Neural progenitor cell (in vitro differentiated cells): ENCODE measurements at regions not wholly inside any gene's neighbourhood (a gene's known extent, or its start where the extent isn't known, plus 50 kb on each side); places are given as distances from the start of the nearest gene placed in this dataset.

ENCODE experiments used
- DNase-seq: peaks from one replicate; pipeline ENCODE4 v3.0.0-alpha.2; 2016; ENCODE audit warnings: low spot score
- H2AFZ ChIP-seq: fragments of 200-600 bp; sonication (generic); replicated peaks from 2 replicates; pipeline ENCODE4 v1.6.1; 2016; ENCODE audit warnings: antibody characterized with exemption
- H3F3A ChIP-seq: fragments of 200-600 bp; sonication (generic); 2 replicates; pipeline ENCODE4 v1.6.1; 2016; ENCODE audit warnings: antibody characterized with exemption, low read depth
- H3K27ac ChIP-seq: fragments of 200-600 bp; sonication (generic); 2 replicates; pipeline ENCODE4 v1.5.1; 2016; ENCODE audit warnings: mild to moderate bottlenecking
- H3K27me3 ChIP-seq: fragments of 200-600 bp; sonication (generic); 2 replicates; pipeline ENCODE4 v1.6.1; 2016; ENCODE audit warnings: mild to moderate bottlenecking, moderate library complexity
- H3K36me3 ChIP-seq: fragments of 200-600 bp; sonication (generic); 2 replicates; pipeline ENCODE4 v1.5.1; 2016
- H3K4me1 ChIP-seq: fragments of 200-600 bp; sonication (generic); 2 replicates; pipeline ENCODE4 v1.6.1; 2016; ENCODE audit warnings: mixed run types
- H3K4me2 ChIP-seq: fragments of 200-600 bp; sonication (generic); 2 replicates; pipeline ENCODE4 v1.6.1; 2016
- H3K4me3 ChIP-seq: fragments of 200-600 bp; sonication (generic); 2 replicates; pipeline ENCODE4 v1.5.1; 2016
- H3K79me2 ChIP-seq: fragments of 200-600 bp; sonication (generic); 2 replicates; pipeline ENCODE4 v1.6.1; 2016; ENCODE audit warnings: low read depth
- H3K9ac ChIP-seq: fragments of 200-600 bp; sonication (generic); 2 replicates; pipeline ENCODE4 v1.6.1; 2016
- H3K9me3 ChIP-seq: fragments of 200-600 bp; sonication (generic); 2 replicates; pipeline ENCODE4 v1.5.1; 2016; ENCODE audit warnings: low read depth
- H4K20me1 ChIP-seq: fragments of 200-600 bp; sonication (generic); 2 replicates; pipeline ENCODE4 v1.6.1; 2016; ENCODE audit warnings: low read depth
- H3K27ac Mint-ChIP-seq: 3 replicates; pipeline ENCODE4 v1.8.0; 2021; ENCODE audit warnings: mixed read lengths
- H3K27me3 Mint-ChIP-seq: 2 replicates; pipeline ENCODE4 v1.8.0; 2022; ENCODE audit warnings: low read depth, mild to moderate bottlenecking, inconsistent platforms, moderate library complexity, mixed read lengths; ENCODE audit not compliant: insufficient read depth
- H3K36me3 Mint-ChIP-seq: 3 replicates; pipeline ENCODE4 v1.8.0; 2021; ENCODE audit warnings: mixed read lengths
- H3K4me1 Mint-ChIP-seq: 3 replicates; pipeline ENCODE4 v1.8.0; 2021; ENCODE audit warnings: mixed read lengths
- H3K4me3 Mint-ChIP-seq: 3 replicates; pipeline ENCODE4 v1.8.0; 2021; ENCODE audit warnings: mild to moderate bottlenecking, moderate library complexity, mixed read lengths
- H3K9me3 Mint-ChIP-seq: 3 replicates; pipeline ENCODE4 v1.8.0; 2020; ENCODE audit warnings: mixed read lengths
- EZH2 ChIP-seq: fragments of 200-600 bp; sonication (generic); IDR thresholded peaks from 2 replicates; pipeline ENCODE4 v1.6.1; 2017; ENCODE audit warnings: antibody characterized with exemption, mild to moderate bottlenecking, moderate library complexity
- EZH2phosphoT487 ChIP-seq: fragments of 200-600 bp; sonication (generic); IDR thresholded peaks from 2 replicates; pipeline ENCODE4 v1.6.1; 2017; ENCODE audit warnings: antibody characterized with exemption
- TF ChIP-seq, protein P1 (sequence below): fragments of 200-600 bp; sonication (generic); IDR thresholded peaks from 2 replicates; pipeline ENCODE4 v1.5.1; 2017; ENCODE audit warnings: antibody characterized with exemption, mild to moderate bottlenecking

DNA sequence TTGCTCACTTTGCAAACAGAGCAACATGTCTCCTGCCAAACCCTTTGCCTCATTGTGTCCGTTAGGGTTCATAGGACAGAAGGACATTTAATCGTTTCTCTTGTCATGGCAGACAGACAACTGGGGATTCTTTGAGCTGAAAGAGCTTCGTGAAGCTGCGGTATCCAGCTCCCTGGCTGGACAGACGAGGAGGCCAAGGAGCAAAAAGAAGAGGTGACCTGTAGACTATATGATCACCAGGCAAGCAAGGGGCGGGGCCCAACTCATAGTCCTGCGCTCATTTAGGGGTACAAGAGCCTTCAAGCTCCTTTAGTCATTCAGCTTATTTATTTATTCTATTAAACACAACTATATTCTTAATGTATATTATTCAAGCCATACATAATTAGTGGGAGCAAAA lies 66.8 kb upstream of the VRK1 start:
- peaks cover 11% of the 10 kb centered on the region for H3K27me3 Mint-ChIP-seq
- no peaks in the 10 kb centered on the region for H3K9me3 ChIP-seq
- no peak overlapping the region for H2AFZ ChIP-seq
- H3K4me1 Mint-ChIP-seq, result peaks cover 28% of the 10 kb centered on the region
- H3K27me3 ChIP-seq, result no peaks in the 10 kb centered on the region
- no peaks in the 10 kb centered on the region for H4K20me1 ChIP-seq
- no peak overlapping the region for H3K4me3 ChIP-seq
- no peaks in the 10 kb centered on the region for H3K36me3 Mint-ChIP-seq
- H3K27ac ChIP-seq, result no peak overlapping the region
- TF ChIP-seq EZH2phosphoT487 (no peak), EZH2 (no peak)
- TF ChIP-seq, protein P1, sequence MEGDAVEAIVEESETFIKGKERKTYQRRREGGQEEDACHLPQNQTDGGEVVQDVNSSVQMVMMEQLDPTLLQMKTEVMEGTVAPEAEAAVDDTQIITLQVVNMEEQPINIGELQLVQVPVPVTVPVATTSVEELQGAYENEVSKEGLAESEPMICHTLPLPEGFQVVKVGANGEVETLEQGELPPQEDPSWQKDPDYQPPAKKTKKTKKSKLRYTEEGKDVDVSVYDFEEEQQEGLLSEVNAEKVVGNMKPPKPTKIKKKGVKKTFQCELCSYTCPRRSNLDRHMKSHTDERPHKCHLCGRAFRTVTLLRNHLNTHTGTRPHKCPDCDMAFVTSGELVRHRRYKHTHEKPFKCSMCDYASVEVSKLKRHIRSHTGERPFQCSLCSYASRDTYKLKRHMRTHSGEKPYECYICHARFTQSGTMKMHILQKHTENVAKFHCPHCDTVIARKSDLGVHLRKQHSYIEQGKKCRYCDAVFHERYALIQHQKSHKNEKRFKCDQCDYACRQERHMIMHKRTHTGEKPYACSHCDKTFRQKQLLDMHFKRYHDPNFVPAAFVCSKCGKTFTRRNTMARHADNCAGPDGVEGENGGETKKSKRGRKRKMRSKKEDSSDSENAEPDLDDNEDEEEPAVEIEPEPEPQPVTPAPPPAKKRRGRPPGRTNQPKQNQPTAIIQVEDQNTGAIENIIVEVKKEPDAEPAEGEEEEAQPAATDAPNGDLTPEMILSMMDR, result no peak
- no peaks in the 10 kb centered on the region for H3K9me3 Mint-ChIP-seq
- H3F3A ChIP-seq, result no peaks in the 10 kb centered on the region
- H3K4me3 Mint-ChIP-seq, result no peak overlapping the region
- DNase-seq, result no peak
- no peak overlapping the region for H3K27ac Mint-ChIP-seq
- no peaks in the 10 kb centered on the region for H3K79me2 ChIP-seq
- no peak overlapping the region for H3K4me2 ChIP-seq
- H3K36me3 ChIP-seq, result no peaks in the 10 kb centered on the region
- no peaks in the 10 kb centered on the region for H3K4me1 ChIP-seq
- no peak overlapping the region for H3K9ac ChIP-seq

DNA sequence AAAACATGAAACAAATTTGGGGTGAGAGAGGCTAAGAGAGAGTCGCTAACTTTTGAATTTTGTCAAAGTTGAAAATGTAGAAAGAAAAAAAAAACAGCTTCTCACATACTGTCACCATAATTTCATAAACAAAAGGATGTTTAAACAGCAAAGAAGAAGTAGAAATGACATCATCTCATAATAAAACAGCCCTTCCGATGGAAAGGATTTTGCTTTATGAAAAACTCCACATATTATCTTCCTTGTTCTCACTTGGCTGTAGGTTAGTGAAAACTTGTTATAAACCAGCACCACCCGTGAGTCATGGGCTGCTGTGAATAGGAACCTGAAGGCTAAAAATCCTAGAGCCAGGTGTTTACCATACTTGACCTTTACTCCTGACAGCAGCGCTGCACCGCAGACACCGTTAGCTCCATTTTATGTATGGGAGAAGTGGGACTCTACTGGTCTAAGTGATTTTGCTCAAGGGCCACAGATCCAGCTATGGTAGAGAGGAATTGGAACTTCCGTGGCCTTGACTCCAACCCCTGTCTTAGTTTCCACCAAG lies 63.0 kb upstream of the VRK1 start:
- H3K27ac ChIP-seq, result no peak overlapping the region
- TF ChIP-seq EZH2phosphoT487 (no peak), EZH2 (no peak)
- TF ChIP-seq, protein P1, result no peak
- no peak overlapping the region for H3K4me3 ChIP-seq
- H3K4me1 Mint-ChIP-seq, result peaks cover 42% of the 10 kb centered on the region
- no peak overlapping the region for H3K4me2 ChIP-seq
- no peaks in the 10 kb centered on the region for H3K36me3 Mint-ChIP-seq
- no peaks in the 10 kb centered on the region for H3K36me3 ChIP-seq
- H3F3A ChIP-seq, result peaks cover 5% of the 10 kb centered on the region
- H3K9me3 ChIP-seq, result no peaks in the 10 kb centered on the region
- no peaks in the 10 kb centered on the region for H3K27me3 ChIP-seq
- H3K27ac Mint-ChIP-seq, result no peak overlapping the region
- H2AFZ ChIP-seq, result no peak overlapping the region
- no peaks in the 10 kb centered on the region for H3K9me3 Mint-ChIP-seq
- H3K79me2 ChIP-seq, result no peaks in the 10 kb centered on the region
- H3K4me1 ChIP-seq, result peaks cover 9% of the 10 kb centered on the region
- H3K4me3 Mint-ChIP-seq, result no peak overlapping the region
- no peaks in the 10 kb centered on the region for H4K20me1 ChIP-seq
- DNase-seq, result no peak
- H3K27me3 Mint-ChIP-seq, result peaks cover 12% of the 10 kb centered on the region
- no peak overlapping the region for H3K9ac ChIP-seq

DNA sequence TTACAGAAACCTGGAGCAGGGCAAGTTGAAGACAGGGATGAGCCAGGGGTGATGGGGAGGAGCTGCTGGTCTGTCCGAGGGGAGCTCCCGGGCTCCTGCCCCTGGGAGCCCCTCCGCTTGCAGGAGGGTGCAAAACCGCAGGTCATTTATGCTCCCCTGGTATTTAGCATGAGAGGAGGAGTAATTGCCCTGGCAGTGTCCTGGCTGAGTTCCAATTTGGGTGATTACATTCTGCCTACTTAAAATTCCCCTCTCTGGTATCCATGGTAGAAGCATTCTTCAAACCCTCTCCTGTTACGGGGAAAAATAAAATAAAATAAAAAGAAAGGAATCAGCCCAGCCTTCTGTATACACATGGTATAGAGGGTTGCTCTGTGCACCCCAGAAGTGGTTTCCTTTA lies 61.7 kb upstream of the VRK1 start:
- no peak overlapping the region for H3K4me3 Mint-ChIP-seq
- H3K9me3 ChIP-seq, result no peaks in the 10 kb centered on the region

More for the DNA sequence above, 61.7 kb upstream of the VRK1 start:
- TF ChIP-seq EZH2phosphoT487 (no peak), EZH2 (no peak)
- TF ChIP-seq, protein P1, result no peak
- Mint-ChIP-seq H3K27me3 (peaks cover 11% of the 10 kb centered on the region), H3K4me1 (peaks cover 40% of the 10 kb centered on the region), H3K36me3 (no peaks in the 10 kb centered on the region), H3K27ac (peak overlapping the region; percentile 40), H3K9me3 (no peaks in the 10 kb centered on the region)
- Histone ChIP-seq H3K9ac (no peak overlapping the region), H3K79me2 (no peaks in the 10 kb centered on the region), H3K36me3 (no peaks in the 10 kb centered on the region), H3K27me3 (peaks cover 1% of the 10 kb centered on the region), H4K20me1 (no peaks in the 10 kb centered on the region), H3F3A (peaks cover 13% of the 10 kb centered on the region), H3K4me1 (peaks cover 16% of the 10 kb centered on the region), H3K4me2 (no peak overlapping the region), H3K27ac (no peak overlapping the region), H3K4me3 (no peak overlapping the region), H2AFZ (no peak overlapping the region)
- no peak for DNase-seq
